GM21390 (cell line): ENCODE measurements at regions not wholly inside any gene's neighbourhood (a gene's known extent, or its start where the extent isn't known, plus 50 kb on each side); places are given as distances from the start of the nearest gene placed in this dataset.
"Not testable (repeated sequence)": the region's sequence is repeated elsewhere in the genome, so short reads cannot be mapped to it uniquely, and the experiment has no call there.

Experiments
- ATAC-seq: cut with Tn5 transposase; IDR thresholded peaks from one replicate; pipeline ENCODE4 v1.9.1; 2021; ENCODE audit not compliant: unreplicated experiment

- ATAC-seq, result peak; percentile 23
Measured at GRCh38 chr6:15905488-15906419, 223.1 kb upstream of the MYLIP start.

GRCh38 chr6:15904651-15905376 lies 224.1 kb upstream of the MYLIP start:
- no peak for ATAC-seq

GRCh38 chr6:15901141-15902115 lies 227.5 kb upstream of the MYLIP start:
- peak; percentile 83 for ATAC-seq

- no peak for ATAC-seq
Measured at GRCh38 chr6:15898693-15899092, 230.2 kb upstream of the MYLIP start.

- ATAC-seq, result no peak
Measured at GRCh38 chr6:15897063-15897876, 231.6 kb upstream of the MYLIP start.

GRCh38 chr6:15894973-15895725 lies 232.3 kb upstream of the DTNBP1 start:
- ATAC-seq, result no peak

- ATAC-seq, result no peak
Measured at GRCh38 chr6:15893556-15894253, 230.9 kb upstream of the DTNBP1 start.

GRCh38 chr6:15892369-15892768 lies 229.5 kb upstream of the DTNBP1 start:
- ATAC-seq, result no peak

- ATAC-seq, result no peak
Measured at GRCh38 chr6:15888798-15889772, 226.3 kb upstream of the DTNBP1 start.

GRCh38 chr6:15887491-15888461 lies 224.9 kb upstream of the DTNBP1 start:
- ATAC-seq, result peak; percentile 81

GRCh38 chr6:15885624-15886023 lies 222.8 kb upstream of the DTNBP1 start:
- no peak for ATAC-seq

- ATAC-seq, result not testable (repeated sequence)
Measured at GRCh38 chr6:15883593-15883992, 220.8 kb upstream of the DTNBP1 start.

GRCh38 chr6:15882915-15883314 lies 220.1 kb upstream of the DTNBP1 start:
- no peak for ATAC-seq

GRCh38 chr6:15882345-15882744 lies 219.5 kb upstream of the DTNBP1 start:
- no peak for ATAC-seq

- no peak for ATAC-seq
Measured at GRCh38 chr6:15881150-15881549, 218.3 kb upstream of the DTNBP1 start.

- no peak for ATAC-seq
Measured at GRCh38 chr6:15880262-15880973, 217.6 kb upstream of the DTNBP1 start.
